MCF 10A (cell line): ENCODE measurements at regions not wholly inside any gene's neighbourhood (a gene's known extent, or its start where the extent isn't known, plus 50 kb on each side); places are given as distances from the start of the nearest gene placed in this dataset.
"Not testable (repeated sequence)": the region's sequence is repeated elsewhere in the genome, so short reads cannot be mapped to it uniquely, and the experiment has no call there.

Source experiments
- BruUV-seq: library from RNA; stranded (reverse); fragments of 400-500 nt; replicated peaks from 2 replicates; lab custom pipeline; 2021; lab: Mats Ljungman, UMichigan
- CTCF ChIA-PET: fragments of 300-600 bp; sonication (Branson Sonifier 250); formaldehyde crosslinking; extraction: SDS; loops from one replicate; lab custom pipeline; 2021; ENCODE audit warnings: antibody characterized with exemption, inconsistent platforms; lab: Yijun Ruan, JAX
- POLR2A ChIA-PET: fragments of 300-600, 350-650 bp; sonication (Branson Sonifier 250); formaldehyde crosslinking; extraction: SDS; loops from one replicate; lab custom pipeline; 2020; ENCODE audit warnings: antibody characterized with exemption, inconsistent platforms; lab: Yijun Ruan, JAX
- DNase-seq: peaks from one replicate; pipeline ENCODE4 v3.0.0-alpha.2; 2018; ENCODE audit not compliant: unreplicated experiment
- H3K27ac Mint-ChIP-seq: one replicate; pipeline ENCODE4 v1.8.0; 2022; ENCODE audit warnings: mild to moderate bottlenecking, low read depth, mixed read lengths; ENCODE audit not compliant: unreplicated experiment
- H3K27me3 Mint-ChIP-seq: one replicate; pipeline ENCODE4 v1.8.0; 2022; ENCODE audit warnings: mixed read lengths; ENCODE audit not compliant: insufficient read depth, unreplicated experiment
- H3K36me3 Mint-ChIP-seq: one replicate; pipeline ENCODE4 v1.8.0; 2022; ENCODE audit warnings: mild to moderate bottlenecking, moderate library complexity, mixed read lengths; ENCODE audit not compliant: insufficient read depth, unreplicated experiment
- H3K4me1 Mint-ChIP-seq: one replicate; pipeline ENCODE4 v1.8.0; 2022; ENCODE audit warnings: mixed read lengths; ENCODE audit not compliant: insufficient read depth, unreplicated experiment
- H3K4me3 Mint-ChIP-seq: one replicate; pipeline ENCODE4 v1.8.0; 2022; ENCODE audit warnings: mild to moderate bottlenecking, moderate library complexity, mixed read lengths; ENCODE audit not compliant: unreplicated experiment
- H3K9me3 Mint-ChIP-seq: one replicate; pipeline ENCODE4 v1.8.0; 2022; ENCODE audit warnings: mixed read lengths; ENCODE audit not compliant: unreplicated experiment
- CTCF ChIP-seq: fragments of 200-600 bp; IDR thresholded peaks from one replicate; pipeline ENCODE4 v1.8.0; 2022; ENCODE audit warnings: antibody characterized with exemption, mild to moderate bottlenecking; ENCODE audit not compliant: unreplicated experiment
- intact Hi-C: fragments of 100-400 bp; cut with micrococcal nuclease; formaldehyde crosslinking; loops from 2 replicates; pipeline ENCODE4 v1.14.1; 2022

- POLR2A ChIA-PET: no interaction called here
- no peak for DNase-seq
- intact Hi-C loops: no loop called here
- CTCF ChIA-PET: no interaction called here
- BruUV-seq: no TSS peak
- H3K4me1 Mint-ChIP-seq: no peaks in the 10 kb centered on the region
- TF ChIP-seq CTCF: no peak
- no peak overlapping the region for H3K4me3 Mint-ChIP-seq
- no peaks in the 10 kb centered on the region for H3K36me3 Mint-ChIP-seq
- H3K9me3 Mint-ChIP-seq: peaks cover 7% of the 10 kb centered on the region
- no peaks in the 10 kb centered on the region for H3K27me3 Mint-ChIP-seq
- H3K27ac Mint-ChIP-seq: no peak overlapping the region
Measured at GRCh38 chr10:121378251-121378801, 219.9 kb downstream of the FGFR2 start.

- intact Hi-C loops: no loop called here
- Mint-ChIP-seq H3K4me3 (no peak overlapping the region), H3K27me3 (no peaks in the 10 kb centered on the region), H3K36me3 (no peaks in the 10 kb centered on the region), H3K9me3 (peaks cover 7% of the 10 kb centered on the region), H3K27ac (no peak overlapping the region), H3K4me1 (no peaks in the 10 kb centered on the region)
- no peak for TF ChIP-seq CTCF
- no peak for DNase-seq
- ChIA-PET POLR2A (no interaction called here), CTCF (no interaction called here)
- BruUV-seq: no TSS peak
Measured at GRCh38 chr10:121379013-121379412, 219.2 kb downstream of the FGFR2 start.

- POLR2A ChIA-PET: no interaction called here
- TF ChIP-seq CTCF: no peak
- Mint-ChIP-seq H3K9me3 (peaks cover 7% of the 10 kb centered on the region), H3K36me3 (no peaks in the 10 kb centered on the region), H3K27me3 (no peaks in the 10 kb centered on the region), H3K4me3 (no peak overlapping the region), H3K4me1 (no peaks in the 10 kb centered on the region), H3K27ac (no peak overlapping the region)
- no TSS peak for BruUV-seq
- DNase-seq: no peak
- CTCF ChIA-PET: no interaction called here
- intact Hi-C loops: no loop called here
Measured at GRCh38 chr10:121380211-121380610, 218.0 kb downstream of the FGFR2 start.

- H3K36me3 Mint-ChIP-seq, BruUV-seq, H3K4me3 Mint-ChIP-seq: not testable (repeated sequence)
Measured at GRCh38 chr10:121382029-121382520, 216.2 kb downstream of the FGFR2 start.

More at GRCh38 chr10:121382029-121382520, 216.2 kb downstream of the FGFR2 start:
- H3K27me3 Mint-ChIP-seq, H3K27ac Mint-ChIP-seq, intact Hi-C loops, DNase-seq, H3K4me1 Mint-ChIP-seq, H3K9me3 Mint-ChIP-seq: not testable (repeated sequence)
- ChIA-PET POLR2A (interaction anchor here (0.6 kb wide), 1 partner anchor 13 kb away, joined by 3 read pairs; no protein-coding TSS in a partner anchor), CTCF (interaction anchor here (0.6 kb wide), 1 partner anchor 94 kb away, joined by 4 read pairs; no protein-coding TSS in a partner anchor)
